OCI-LY1 (cell line): ENCODE measurements at regions not wholly inside any gene's neighbourhood (a gene's known extent, or its start where the extent isn't known, plus 50 kb on each side); places are given as distances from the start of the nearest gene placed in this dataset.

Source experiments
- EZH2 ChIP-seq: fragments of 200-600 bp; sonication (generic), shearing (Covaris generic); IDR thresholded peaks from 2 replicates; pipeline ENCODE4 v1.8.0; 2017; ENCODE audit warnings: borderline replicate concordance, mixed run types, mild to moderate bottlenecking, antibody characterized with exemption, low read length, moderate library complexity, mixed read lengths
- TF ChIP-seq, protein P1 (sequence below): fragments of 200-600 bp; sonication (generic), shearing (Covaris generic); IDR thresholded peaks from 2 replicates; pipeline ENCODE4 v1.5.1; 2017; ENCODE audit warnings: mild to moderate bottlenecking, antibody characterized with exemption, low read length, moderate library complexity, mixed read lengths

- TF ChIP-seq, protein P1, sequence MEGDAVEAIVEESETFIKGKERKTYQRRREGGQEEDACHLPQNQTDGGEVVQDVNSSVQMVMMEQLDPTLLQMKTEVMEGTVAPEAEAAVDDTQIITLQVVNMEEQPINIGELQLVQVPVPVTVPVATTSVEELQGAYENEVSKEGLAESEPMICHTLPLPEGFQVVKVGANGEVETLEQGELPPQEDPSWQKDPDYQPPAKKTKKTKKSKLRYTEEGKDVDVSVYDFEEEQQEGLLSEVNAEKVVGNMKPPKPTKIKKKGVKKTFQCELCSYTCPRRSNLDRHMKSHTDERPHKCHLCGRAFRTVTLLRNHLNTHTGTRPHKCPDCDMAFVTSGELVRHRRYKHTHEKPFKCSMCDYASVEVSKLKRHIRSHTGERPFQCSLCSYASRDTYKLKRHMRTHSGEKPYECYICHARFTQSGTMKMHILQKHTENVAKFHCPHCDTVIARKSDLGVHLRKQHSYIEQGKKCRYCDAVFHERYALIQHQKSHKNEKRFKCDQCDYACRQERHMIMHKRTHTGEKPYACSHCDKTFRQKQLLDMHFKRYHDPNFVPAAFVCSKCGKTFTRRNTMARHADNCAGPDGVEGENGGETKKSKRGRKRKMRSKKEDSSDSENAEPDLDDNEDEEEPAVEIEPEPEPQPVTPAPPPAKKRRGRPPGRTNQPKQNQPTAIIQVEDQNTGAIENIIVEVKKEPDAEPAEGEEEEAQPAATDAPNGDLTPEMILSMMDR = no peak
- TF ChIP-seq EZH2 = no peak
Observed at GRCh38 chr2:128808462-128809258, 490.0 kb upstream of the HS6ST1 start.
